ENCODE measurements at regions not wholly inside any gene's neighbourhood (a gene's known extent, or its start where the extent isn't known, plus 50 kb on each side); places are given as distances from the start of the nearest gene placed in this dataset.

- TF ChIP-seq, protein P1, sequence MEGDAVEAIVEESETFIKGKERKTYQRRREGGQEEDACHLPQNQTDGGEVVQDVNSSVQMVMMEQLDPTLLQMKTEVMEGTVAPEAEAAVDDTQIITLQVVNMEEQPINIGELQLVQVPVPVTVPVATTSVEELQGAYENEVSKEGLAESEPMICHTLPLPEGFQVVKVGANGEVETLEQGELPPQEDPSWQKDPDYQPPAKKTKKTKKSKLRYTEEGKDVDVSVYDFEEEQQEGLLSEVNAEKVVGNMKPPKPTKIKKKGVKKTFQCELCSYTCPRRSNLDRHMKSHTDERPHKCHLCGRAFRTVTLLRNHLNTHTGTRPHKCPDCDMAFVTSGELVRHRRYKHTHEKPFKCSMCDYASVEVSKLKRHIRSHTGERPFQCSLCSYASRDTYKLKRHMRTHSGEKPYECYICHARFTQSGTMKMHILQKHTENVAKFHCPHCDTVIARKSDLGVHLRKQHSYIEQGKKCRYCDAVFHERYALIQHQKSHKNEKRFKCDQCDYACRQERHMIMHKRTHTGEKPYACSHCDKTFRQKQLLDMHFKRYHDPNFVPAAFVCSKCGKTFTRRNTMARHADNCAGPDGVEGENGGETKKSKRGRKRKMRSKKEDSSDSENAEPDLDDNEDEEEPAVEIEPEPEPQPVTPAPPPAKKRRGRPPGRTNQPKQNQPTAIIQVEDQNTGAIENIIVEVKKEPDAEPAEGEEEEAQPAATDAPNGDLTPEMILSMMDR (IDR thresholded peaks at IDR 0.05; ENCODE audit: low read length): no peak
- TF ChIP-seq EZH2phosphoT487 (IDR thresholded peaks at IDR 0.05; ENCODE audit: low read length) (no peak), EZH2 (optimal IDR thresholded peaks at IDR 0.05; ENCODE audit: low read depth, low read length) (no peak)
Observed at GRCh38 chr6:3614918-3615317, 136.6 kb downstream of the PXDC1 start.
